T-cell (primary cell): ENCODE measurements at regions not wholly inside any gene's neighbourhood (a gene's known extent, or its start where the extent isn't known, plus 50 kb on each side); places are given as distances from the start of the nearest gene placed in this dataset.

ENCODE experiments used
- ATAC-seq, 4 experiments: fragments of 200-7000 bp in 3 of 4; fragments of 150-1000 bp in 1 of 4; cut with Tn5 transposase; replicated peaks in 1 of 4; 1 replicate in 3 of 4; 2 replicates in 1 of 4; pipeline ENCODE4 v1.10.0; 2021; ENCODE audit warnings: moderate library complexity in 3 of 4, mild to moderate bottlenecking in 2 of 4, moderate number of reproducible peaks in 1 of 4
- CTCF ChIA-PET, 2 donors: fragments of 300-600 bp; sonication (Branson Sonifier 250); formaldehyde crosslinking; loops; one replicate each; lab custom pipeline; 2022; ENCODE audit warnings: antibody characterized with exemption in 2 of 2; lab: Charles Lee
- POLR2A ChIA-PET, 2 donors: fragments of 300-600 bp; sonication (Branson Sonifier 250); formaldehyde crosslinking; loops; one replicate each; lab custom pipeline; 2022; ENCODE audit warnings: antibody characterized with exemption in 2 of 2; lab: Charles Lee
- DNase-seq, 35 experiments: peaks; one replicate each; pipeline versions ENCODE4 v3.0.0 to v3.0.0-alpha.2; 2013 to 2023
- H3K27ac ChIP-seq: one replicate; pipeline ENCODE4 v1.5.1; 2013; ENCODE audit warnings: low read length
- H3K27me3 ChIP-seq, 2 experiments: replicated peaks in 1 of 2; 1 replicate in 1 of 2; 2 replicates in 1 of 2; pipeline versions ENCODE4 v1.6.1 to v1.7.0; 2013; ENCODE audit warnings: low read length in 1 of 2, mixed read lengths in 1 of 2; ENCODE audit not compliant: control insufficient read depth in 2 of 2, insufficient read depth in 2 of 2; ENCODE audit errors: extremely low read depth in 1 of 2
- H3K36me3 ChIP-seq, 2 donors: 1 replicate in 1 of 2; 2 replicates in 1 of 2; pipeline versions ENCODE4 v1.6.1 to v1.7.0; 2013; ENCODE audit warnings: low read length in 1 of 2; ENCODE audit not compliant: control insufficient read depth in 2 of 2, insufficient read depth in 1 of 2; ENCODE audit errors: extremely low read depth in 1 of 2
- H3K4me1 ChIP-seq, 2 experiments: 1 replicate in 1 of 2; 2 replicates in 1 of 2; pipeline versions ENCODE4 v1.6.1 to v1.7.0; 2013; ENCODE audit warnings: low read length in 2 of 2, mixed read lengths in 1 of 2; ENCODE audit not compliant: insufficient read depth in 2 of 2, control insufficient read depth in 1 of 2; ENCODE audit errors: extremely low read depth in 1 of 2
- H3K4me3 ChIP-seq, 2 donors: 1 replicate in 1 of 2; 2 replicates in 1 of 2; pipeline versions ENCODE4 v1.5.1 to v1.7.0; 2013; ENCODE audit warnings: mild to moderate bottlenecking in 2 of 2, low read length in 1 of 2, moderate library complexity in 1 of 2; ENCODE audit not compliant: control insufficient read depth in 1 of 2; ENCODE audit errors: extremely low read depth in 1 of 2
- H3K9me3 ChIP-seq: 2 replicates; pipeline ENCODE4 v1.7.0; 2013
- H3K27ac Mint-ChIP-seq, 2 donors: one replicate each; pipeline ENCODE4 v1.8.0; 2020 to 2021; ENCODE audit warnings: mild to moderate bottlenecking in 2 of 2, mixed read lengths in 2 of 2
- H3K27me3 Mint-ChIP-seq, 2 donors: one replicate each; pipeline ENCODE4 v1.8.0; 2021 to 2022; ENCODE audit warnings: mixed read lengths in 2 of 2
- H3K36me3 Mint-ChIP-seq: one replicate; pipeline ENCODE4 v1.8.0; 2021; ENCODE audit warnings: mixed read lengths
- H3K4me1 Mint-ChIP-seq, 3 donors: one replicate each; pipeline ENCODE4 v1.8.0; 2020 to 2022; ENCODE audit warnings: mixed read lengths in 3 of 3, mild to moderate bottlenecking in 1 of 3
- H3K4me3 Mint-ChIP-seq, 3 donors: one replicate each; pipeline ENCODE4 v1.8.0; 2020 to 2022; ENCODE audit warnings: mild to moderate bottlenecking in 3 of 3, mixed read lengths in 3 of 3, moderate library complexity in 3 of 3
- H3K9me3 Mint-ChIP-seq, 3 donors: one replicate each; pipeline ENCODE4 v1.8.0; 2020 to 2022; ENCODE audit warnings: mixed read lengths in 3 of 3
- WGBS: methylation state at CpG from one replicate; pipeline ENCODE4 v1.1.5; 2013; ENCODE audit warnings: missing lambda C conversion rate; ENCODE audit not compliant: insufficient coverage; 5-methylcytosine and 5-hydroxymethylcytosine counted together

DNA sequence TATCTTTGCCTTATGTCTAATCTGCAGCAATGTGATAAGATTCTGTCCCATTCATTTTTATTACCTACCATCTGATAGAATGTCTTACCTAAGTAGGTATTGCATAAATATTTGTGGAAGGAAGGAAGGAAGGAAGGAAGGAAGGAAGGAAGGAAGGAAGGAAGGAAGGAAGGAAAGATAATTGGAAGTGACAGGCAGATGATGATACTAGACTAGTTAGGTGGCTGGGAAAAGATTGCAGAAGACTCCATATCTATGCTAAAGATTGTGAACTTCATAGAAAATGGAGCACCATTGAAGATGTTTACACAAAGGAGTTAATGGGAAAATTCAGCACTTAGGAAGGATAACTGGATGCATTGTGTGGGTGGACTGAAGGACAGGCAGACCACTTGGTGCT, 909.0 kb downstream of the EPHA4 start:
- peaks cover 0 to 8% of the 10 kb centered on the region in 2 donors for H3K27me3 Mint-ChIP-seq
- no peak overlapping the region for H3K27ac Mint-ChIP-seq
- Histone ChIP-seq H3K27me3 (peaks cover 0 to 2% of the 10 kb centered on the region in 2 experiments), H3K4me3 (no peak overlapping the region), H3K36me3 (no peaks in the 10 kb centered on the region), H3K4me1 (no peaks in the 10 kb centered on the region), H3K27ac (no peak overlapping the region), H3K9me3 (no peaks in the 10 kb centered on the region)
- H3K9me3 Mint-ChIP-seq = peaks cover 0 to 4% (median 0%) of the 10 kb centered on the region in 3 donors
- no peaks in the 10 kb centered on the region for H3K36me3 Mint-ChIP-seq
- DNase-seq = no peak
- ChIA-PET CTCF (no interaction called here), POLR2A (no interaction called here)
- no peak for ATAC-seq
- H3K4me1 Mint-ChIP-seq = no peaks in the 10 kb centered on the region
- H3K4me3 Mint-ChIP-seq = no peak overlapping the region

DNA sequence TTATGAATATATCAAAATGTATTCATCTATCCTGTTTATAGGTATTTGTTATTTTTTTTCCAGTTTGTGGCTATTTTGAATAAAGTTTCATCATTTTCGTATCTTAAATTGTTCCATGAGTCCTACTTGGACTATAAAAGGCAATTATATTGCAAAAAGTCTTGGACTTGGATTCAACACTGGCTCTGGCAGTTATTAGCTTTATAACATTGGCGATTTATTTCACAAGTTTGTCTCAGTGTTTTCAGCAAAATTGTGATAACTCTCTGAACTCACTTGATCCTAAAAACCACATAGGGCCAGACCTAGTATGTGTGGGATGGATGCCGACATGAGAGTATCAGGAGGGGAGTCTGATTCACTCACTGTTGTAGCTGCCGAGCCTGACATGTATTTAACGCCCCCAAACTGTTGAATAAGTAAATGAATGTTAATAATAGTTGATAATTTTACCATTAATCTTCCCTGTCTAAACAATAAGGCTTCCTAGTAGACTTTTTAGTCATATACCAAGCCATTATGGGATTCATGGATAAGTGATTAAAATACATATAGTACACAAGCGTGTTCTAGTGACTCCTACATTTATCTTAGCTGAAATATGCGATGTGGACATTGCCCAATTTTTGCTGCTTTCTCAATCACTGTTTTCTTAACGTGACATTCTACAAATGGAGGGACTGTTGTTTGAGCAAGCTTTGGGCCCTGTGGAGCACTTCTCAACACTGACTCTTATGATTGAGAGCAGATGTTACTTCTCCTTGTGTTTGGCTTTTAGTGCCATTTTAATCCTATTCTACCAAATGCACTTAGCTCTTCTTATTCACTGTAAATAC, 907.6 kb downstream of the EPHA4 start:
- whole genome bisulfite sequencing = 65% methylated on average over 3 of the region's 8 CpGs
- ChIA-PET POLR2A (no interaction called here), CTCF (no interaction called here)

DNA sequence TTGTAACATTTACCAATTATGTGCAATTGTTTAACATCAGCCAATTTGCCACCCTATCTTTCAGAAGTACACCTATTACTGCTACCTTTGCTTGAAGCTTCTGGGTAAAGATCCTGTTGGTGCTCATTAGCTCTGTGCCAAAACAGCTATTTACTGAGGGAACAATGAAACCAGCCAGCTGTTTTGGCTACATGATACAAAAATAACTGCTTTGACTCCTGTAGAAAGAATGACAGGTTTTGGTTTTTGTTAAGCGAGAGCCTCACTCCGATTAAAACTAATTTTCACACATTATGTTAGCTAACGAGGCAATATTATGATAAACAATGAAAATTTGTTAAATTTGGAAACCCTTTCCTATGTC, 907.0 kb downstream of the EPHA4 start:
- no peaks in the 10 kb centered on the region for H3K36me3 ChIP-seq
- peaks cover 0 to 8% of the 10 kb centered on the region in 2 donors for H3K27me3 Mint-ChIP-seq
- H3K4me3 Mint-ChIP-seq = no peak overlapping the region
- no peaks in the 10 kb centered on the region for H3K4me1 ChIP-seq
- H3K27ac ChIP-seq = no peak overlapping the region
- H3K27ac Mint-ChIP-seq = no peak overlapping the region
- ChIA-PET POLR2A (no interaction called here), CTCF (no interaction called here)
- H3K27me3 ChIP-seq = peaks cover 0 to 2% of the 10 kb centered on the region in 2 experiments
- DNase-seq (no peak), ATAC-seq (no peak)
- no peaks in the 10 kb centered on the region for H3K4me1 Mint-ChIP-seq
- WGBS = no CpG with 5 or more reads among the region's 3 CpGs
- H3K9me3 Mint-ChIP-seq = peaks cover 0 to 4% (median 0%) of the 10 kb centered on the region in 3 donors
- H3K36me3 Mint-ChIP-seq = no peaks in the 10 kb centered on the region
- no peak overlapping the region for H3K4me3 ChIP-seq
- H3K9me3 ChIP-seq = no peaks in the 10 kb centered on the region

More for the DNA sequence above, 907.6 kb downstream of the EPHA4 start:
- H3K36me3 Mint-ChIP-seq = no peaks in the 10 kb centered on the region
- peaks cover 0 to 8% of the 10 kb centered on the region in 2 donors for H3K27me3 Mint-ChIP-seq
- no peak overlapping the region for H3K4me3 Mint-ChIP-seq
- DNase-seq (no peak), ATAC-seq (no peak)
- Histone ChIP-seq H3K36me3 (no peaks in the 10 kb centered on the region), H3K4me3 (no peak overlapping the region), H3K9me3 (no peaks in the 10 kb centered on the region), H3K4me1 (no peaks in the 10 kb centered on the region), H3K27me3 (peaks cover 0 to 2% of the 10 kb centered on the region in 2 experiments), H3K27ac (no peak overlapping the region)
- no peak overlapping the region for H3K27ac Mint-ChIP-seq
- peaks cover 0 to 4% (median 0%) of the 10 kb centered on the region in 3 donors for H3K9me3 Mint-ChIP-seq
- no peaks in the 10 kb centered on the region for H3K4me1 Mint-ChIP-seq

DNA sequence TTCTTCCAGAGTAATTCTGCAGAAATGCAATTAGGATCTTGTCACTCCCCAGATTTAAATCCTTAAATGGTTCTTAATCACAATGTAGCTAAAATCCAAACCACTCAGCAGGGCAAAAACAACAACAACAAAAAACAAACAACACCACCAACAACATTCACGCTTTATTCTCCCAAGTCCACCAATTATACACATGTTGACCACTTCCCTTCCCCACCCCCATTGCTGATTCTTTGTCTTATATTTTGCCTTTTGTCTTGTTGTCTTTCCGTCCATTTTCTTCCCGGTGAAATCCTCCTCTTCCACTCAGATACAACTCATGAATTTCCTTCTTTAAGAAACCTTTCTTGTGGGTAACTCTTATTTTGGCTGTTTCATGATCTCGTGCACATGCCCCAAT, 902.8 kb downstream of the EPHA4 start:
- Mint-ChIP-seq H3K27ac (no peak overlapping the region), H3K27me3 (peaks cover 3 to 5% of the 10 kb centered on the region in 2 donors), H3K4me3 (no peak overlapping the region), H3K36me3 (no peaks in the 10 kb centered on the region), H3K9me3 (no peaks in the 10 kb centered on the region), H3K4me1 (no peaks in the 10 kb centered on the region)
- no peaks in the 10 kb centered on the region for H3K36me3 ChIP-seq
- no peaks in the 10 kb centered on the region for H3K27me3 ChIP-seq
- 84% methylated on average over 4 of the region's 4 CpGs for WGBS
- no peak overlapping the region for H3K4me3 ChIP-seq
- POLR2A ChIA-PET = no interaction called here
- no peak for DNase-seq
- H3K9me3 ChIP-seq = no peaks in the 10 kb centered on the region
- H3K4me1 ChIP-seq = no peaks in the 10 kb centered on the region
- no peak for ATAC-seq
- H3K27ac ChIP-seq = no peak overlapping the region
- CTCF ChIA-PET = no interaction called here

DNA sequence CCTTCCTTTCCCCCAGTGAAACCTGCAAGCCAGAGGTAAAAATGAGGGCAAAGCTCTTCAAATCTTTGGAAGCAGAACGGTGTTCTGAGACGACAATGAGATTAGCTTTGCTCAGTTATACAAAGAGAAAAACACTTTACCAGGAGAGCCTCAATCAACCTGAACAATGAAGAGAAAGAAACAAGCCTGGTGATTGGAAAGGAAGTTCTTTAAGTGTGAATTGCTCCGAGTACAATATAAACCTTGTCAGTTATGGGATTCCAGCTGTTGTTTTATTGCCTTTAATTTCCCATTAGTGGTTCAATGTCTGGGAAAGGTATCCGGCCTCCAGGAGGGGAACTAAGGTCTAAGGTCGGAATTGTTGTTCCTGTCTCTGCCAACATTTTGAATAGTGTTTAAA, 901.6 kb downstream of the EPHA4 start:
- no peak for ATAC-seq
- 67% methylated on average over 1 of the region's 5 CpGs for WGBS
- Histone ChIP-seq H3K4me1 (no peaks in the 10 kb centered on the region), H3K36me3 (no peaks in the 10 kb centered on the region), H3K4me3 (no peak overlapping the region), H3K27ac (no peak overlapping the region), H3K9me3 (no peaks in the 10 kb centered on the region), H3K27me3 (no peaks in the 10 kb centered on the region)
- Mint-ChIP-seq H3K27me3 (peaks cover 3 to 5% of the 10 kb centered on the region in 2 donors), H3K4me1 (no peaks in the 10 kb centered on the region), H3K27ac (no peak overlapping the region), H3K4me3 (no peak overlapping the region), H3K9me3 (no peaks in the 10 kb centered on the region), H3K36me3 (no peaks in the 10 kb centered on the region)
- CTCF ChIA-PET = interaction anchor here in 1 of 2 donors (0.6 kb wide), 1 partner anchor 15 kb away, joined by 6 read pairs; no protein-coding TSS in a partner anchor
- POLR2A ChIA-PET = no interaction called here
- DNase-seq = no peak

DNA sequence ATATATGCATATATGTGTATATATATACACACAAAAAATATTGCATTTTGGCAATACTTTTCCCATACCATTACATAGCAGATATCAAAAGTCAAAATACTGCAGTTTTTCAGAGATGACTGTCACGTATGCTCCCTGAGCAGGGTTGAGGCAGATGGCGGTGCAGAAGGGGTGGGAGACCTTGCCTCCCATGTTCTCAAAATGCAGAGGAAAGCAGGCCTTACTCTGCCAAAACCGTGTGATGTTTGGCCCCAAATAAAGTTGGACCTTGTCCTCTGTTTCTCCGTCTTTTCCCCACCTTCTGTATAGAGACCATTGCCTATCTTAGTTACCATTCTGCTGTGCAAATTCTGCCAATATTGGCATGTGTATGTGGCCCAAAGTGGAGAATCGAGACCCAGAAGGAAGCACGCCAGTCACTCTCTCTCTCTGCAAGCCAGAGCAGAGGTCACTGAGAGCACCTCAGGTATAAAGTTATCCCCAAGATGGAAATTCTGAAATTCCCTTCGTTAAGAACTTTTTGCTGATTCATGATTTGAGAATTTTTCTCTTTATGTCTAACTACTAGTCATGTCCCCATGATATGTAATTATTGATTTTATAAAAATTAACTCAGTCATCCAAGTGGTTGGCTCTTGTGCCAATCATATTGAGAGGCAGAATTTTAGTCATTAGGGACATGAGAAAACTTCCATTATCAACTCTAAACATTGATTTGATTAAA, 898.8 kb downstream of the EPHA4 start:
- no peak for DNase-seq
- H3K27ac ChIP-seq = no peak overlapping the region
- H3K4me1 ChIP-seq = no peaks in the 10 kb centered on the region
- Mint-ChIP-seq H3K27me3 (peaks cover 3 to 5% of the 10 kb centered on the region in 2 donors), H3K4me3 (no peak overlapping the region), H3K27ac (no peak overlapping the region), H3K36me3 (no peaks in the 10 kb centered on the region), H3K4me1 (no peaks in the 10 kb centered on the region), H3K9me3 (no peaks in the 10 kb centered on the region)
- ChIA-PET POLR2A (no interaction called here), CTCF (no interaction called here)
- ATAC-seq = no peak
- H3K9me3 ChIP-seq = no peaks in the 10 kb centered on the region
- no peaks in the 10 kb centered on the region for H3K36me3 ChIP-seq
- no peak overlapping the region for H3K4me3 ChIP-seq
- no peaks in the 10 kb centered on the region for H3K27me3 ChIP-seq
- 75% methylated on average over 6 of the region's 7 CpGs for WGBS
